CD1c-positive myeloid dendritic cell (primary cell): ENCODE measurements at regions not wholly inside any gene's neighbourhood (a gene's known extent, or its start where the extent isn't known, plus 50 kb on each side); places are given as distances from the start of the nearest gene placed in this dataset.

Source experiments
- DNase-seq: peaks from one replicate; pipeline ENCODE4 v3.0.0-alpha.2; 2016; ENCODE audit errors: extremely low spot score

GRCh38 chr5:40414922-40415321 lies 264.8 kb upstream of the PTGER4 start:
- DNase-seq: no peak

GRCh38 chr5:40413743-40414142 lies 266.0 kb upstream of the PTGER4 start:
- DNase-seq: peak; percentile 53

GRCh38 chr5:40412771-40413170 lies 266.9 kb upstream of the PTGER4 start:
- DNase-seq: no peak

- peak; percentile 46 for DNase-seq
Measured at GRCh38 chr5:40410964-40411635, 268.6 kb upstream of the PTGER4 start.

GRCh38 chr5:40410231-40410861 lies 269.4 kb upstream of the PTGER4 start:
- DNase-seq: peak; percentile 79

- peak; percentile 65 for DNase-seq
Measured at GRCh38 chr5:40409601-40410000, 270.1 kb upstream of the PTGER4 start.

- DNase-seq: peak; percentile 53
Measured at GRCh38 chr5:40406741-40407211, 272.9 kb upstream of the PTGER4 start.

GRCh38 chr5:40405996-40406740 lies 273.5 kb upstream of the PTGER4 start:
- DNase-seq: no peak

- no peak for DNase-seq
Measured at GRCh38 chr5:40405230-40405629, 274.5 kb upstream of the PTGER4 start.

GRCh38 chr5:40404613-40405012 lies 275.1 kb upstream of the PTGER4 start:
- DNase-seq: peak; percentile 54

GRCh38 chr5:40402007-40402364 lies 277.7 kb upstream of the PTGER4 start:
- DNase-seq: peak; percentile 36

GRCh38 chr5:40401284-40402006 lies 278.3 kb upstream of the PTGER4 start:
- no peak for DNase-seq

GRCh38 chr5:40400245-40400644 lies 279.5 kb upstream of the PTGER4 start:
- DNase-seq: no peak

- no peak for DNase-seq
Measured at GRCh38 chr5:40399349-40399748, 280.4 kb upstream of the PTGER4 start.

- no peak for DNase-seq
Measured at GRCh38 chr5:40397976-40398375, 281.7 kb upstream of the PTGER4 start.

GRCh38 chr5:40397091-40397490 lies 282.6 kb upstream of the PTGER4 start:
- peak; percentile 72 for DNase-seq

GRCh38 chr5:40396317-40396716 lies 283.4 kb upstream of the PTGER4 start:
- peak; percentile 46 for DNase-seq

GRCh38 chr5:40395251-40395650 lies 284.5 kb upstream of the PTGER4 start:
- no peak for DNase-seq

GRCh38 chr5:40394698-40395097 lies 285.0 kb upstream of the PTGER4 start:
- no peak for DNase-seq

GRCh38 chr5:40391642-40392041 lies 288.1 kb upstream of the PTGER4 start:
- DNase-seq: peak; percentile 64

GRCh38 chr5:40390281-40391149 lies 289.2 kb upstream of the PTGER4 start:
- no peak for DNase-seq
